ENCODE measurements at regions not wholly inside any gene's neighbourhood (a gene's known extent, or its start where the extent isn't known, plus 50 kb on each side); places are given as distances from the start of the nearest gene placed in this dataset.
"Not testable (repeated sequence)": the region's sequence is repeated elsewhere in the genome, so short reads cannot be mapped to it uniquely, and the experiment has no call there.

GRCh38 chr10:9561821-9562505, 1455.7 kb upstream of the CELF2 start:
- no peak overlapping the region for H3K4me3 Mint-ChIP-seq
- H3K9me3 Mint-ChIP-seq: no peaks in the 10 kb centered on the region
- H3K27me3 Mint-ChIP-seq: no peaks in the 10 kb centered on the region
- H3K36me3 Mint-ChIP-seq: no peaks in the 10 kb centered on the region
- CTCF ChIA-PET: no interaction called here
- no peaks in the 10 kb centered on the region for H3K4me1 Mint-ChIP-seq
- no peak overlapping the region for H3K27ac Mint-ChIP-seq
- no peak for DNase-seq

GRCh38 chr10:9577746-9578145, 1439.9 kb upstream of the CELF2 start:
- H3K4me1 Mint-ChIP-seq: no peaks in the 10 kb centered on the region
- no peaks in the 10 kb centered on the region for H3K27me3 Mint-ChIP-seq
- no peak for DNase-seq
- no peaks in the 10 kb centered on the region for H3K9me3 Mint-ChIP-seq
- H3K27ac Mint-ChIP-seq: no peak overlapping the region
- H3K36me3 Mint-ChIP-seq: no peaks in the 10 kb centered on the region
- CTCF ChIA-PET: no interaction called here
- H3K4me3 Mint-ChIP-seq: no peak overlapping the region

- Mint-ChIP-seq H3K9me3 (no peaks in the 10 kb centered on the region), H3K36me3 (no peaks in the 10 kb centered on the region), H3K4me1 (no peaks in the 10 kb centered on the region), H3K27me3 (no peaks in the 10 kb centered on the region), H3K4me3 (no peak overlapping the region), H3K27ac (no peak overlapping the region)
- no peak for DNase-seq
- CTCF ChIA-PET: no interaction called here
Measured at GRCh38 chr10:9579110-9579705, 1438.5 kb upstream of the CELF2 start.

GRCh38 chr10:9582803-9583202, 1434.9 kb upstream of the CELF2 start:
- H3K9me3 Mint-ChIP-seq, H3K4me1 Mint-ChIP-seq, H3K27ac Mint-ChIP-seq, H3K27me3 Mint-ChIP-seq, H3K36me3 Mint-ChIP-seq, CTCF ChIA-PET, H3K4me3 Mint-ChIP-seq, DNase-seq: not testable (repeated sequence)

GRCh38 chr10:9596368-9596920, 1421.2 kb upstream of the CELF2 start:
- CTCF ChIA-PET: no interaction called here
- no peaks in the 10 kb centered on the region for H3K9me3 Mint-ChIP-seq
- no peaks in the 10 kb centered on the region for H3K36me3 Mint-ChIP-seq
- no peaks in the 10 kb centered on the region for H3K4me1 Mint-ChIP-seq
- no peak overlapping the region for H3K27ac Mint-ChIP-seq
- H3K4me3 Mint-ChIP-seq: no peak overlapping the region
- no peaks in the 10 kb centered on the region for H3K27me3 Mint-ChIP-seq
- no peak for DNase-seq

- H3K27me3 Mint-ChIP-seq: no peaks in the 10 kb centered on the region
Measured at GRCh38 chr10:9602998-9603397, 1414.7 kb upstream of the CELF2 start.

GRCh38 chr10:9603972-9604371, 1413.7 kb upstream of the CELF2 start:
- Mint-ChIP-seq H3K36me3 (no peaks in the 10 kb centered on the region), H3K4me3 (no peak overlapping the region), H3K9me3 (no peaks in the 10 kb centered on the region), H3K27me3 (no peaks in the 10 kb centered on the region), H3K27ac (no peak overlapping the region), H3K4me1 (no peaks in the 10 kb centered on the region)
- CTCF ChIA-PET: no interaction called here
- no peak for DNase-seq

More at GRCh38 chr10:9602998-9603397, 1414.7 kb upstream of the CELF2 start:
- H3K9me3 Mint-ChIP-seq: no peaks in the 10 kb centered on the region
- no peak overlapping the region for H3K27ac Mint-ChIP-seq
- no peak for DNase-seq
- H3K4me3 Mint-ChIP-seq: no peak overlapping the region
- no peaks in the 10 kb centered on the region for H3K36me3 Mint-ChIP-seq
- CTCF ChIA-PET: no interaction called here
- no peaks in the 10 kb centered on the region for H3K4me1 Mint-ChIP-seq

- Mint-ChIP-seq H3K4me3 (no peak overlapping the region), H3K4me1 (no peaks in the 10 kb centered on the region), H3K27ac (no peak overlapping the region), H3K9me3 (no peaks in the 10 kb centered on the region), H3K36me3 (no peaks in the 10 kb centered on the region), H3K27me3 (no peaks in the 10 kb centered on the region)
- DNase-seq: no peak
- CTCF ChIA-PET: no interaction called here
Measured at GRCh38 chr10:9605231-9605630, 1412.4 kb upstream of the CELF2 start.

GRCh38 chr10:9608602-9609001, 1409.1 kb upstream of the CELF2 start:
- H3K4me1 Mint-ChIP-seq: no peaks in the 10 kb centered on the region
- CTCF ChIA-PET: no interaction called here
- H3K36me3 Mint-ChIP-seq: no peaks in the 10 kb centered on the region
- no peaks in the 10 kb centered on the region for H3K9me3 Mint-ChIP-seq
- no peak for DNase-seq
- no peak overlapping the region for H3K27ac Mint-ChIP-seq
- H3K27me3 Mint-ChIP-seq: no peaks in the 10 kb centered on the region
- H3K4me3 Mint-ChIP-seq: no peak overlapping the region

GRCh38 chr10:9613338-9614075, 1404.2 kb upstream of the CELF2 start:
- H3K27ac Mint-ChIP-seq: no peak overlapping the region
- no peak for DNase-seq
- H3K4me1 Mint-ChIP-seq: no peaks in the 10 kb centered on the region
- no peak overlapping the region for H3K4me3 Mint-ChIP-seq
- H3K36me3 Mint-ChIP-seq: no peaks in the 10 kb centered on the region
- H3K27me3 Mint-ChIP-seq: no peaks in the 10 kb centered on the region
- CTCF ChIA-PET: no interaction called here
- H3K9me3 Mint-ChIP-seq: no peaks in the 10 kb centered on the region

GRCh38 chr10:9615189-9615588, 1402.5 kb upstream of the CELF2 start:
- Mint-ChIP-seq H3K27ac (no peak overlapping the region), H3K36me3 (no peaks in the 10 kb centered on the region), H3K27me3 (no peaks in the 10 kb centered on the region), H3K4me1 (no peaks in the 10 kb centered on the region), H3K4me3 (no peak overlapping the region), H3K9me3 (no peaks in the 10 kb centered on the region)
- no peak for DNase-seq
- CTCF ChIA-PET: no interaction called here

- no peaks in the 10 kb centered on the region for H3K9me3 Mint-ChIP-seq
- no peaks in the 10 kb centered on the region for H3K4me1 Mint-ChIP-seq
- DNase-seq: no peak
- H3K27me3 Mint-ChIP-seq: no peaks in the 10 kb centered on the region
- H3K4me3 Mint-ChIP-seq: no peak overlapping the region
- CTCF ChIA-PET: no interaction called here
- no peaks in the 10 kb centered on the region for H3K36me3 Mint-ChIP-seq
- H3K27ac Mint-ChIP-seq: no peak overlapping the region
Measured at GRCh38 chr10:9621216-9621615, 1396.5 kb upstream of the CELF2 start.

GRCh38 chr10:9625304-9625703, 1392.4 kb upstream of the CELF2 start:
- Mint-ChIP-seq H3K27ac (no peak overlapping the region), H3K27me3 (no peaks in the 10 kb centered on the region), H3K4me1 (no peaks in the 10 kb centered on the region), H3K4me3 (no peak overlapping the region), H3K9me3 (no peaks in the 10 kb centered on the region), H3K36me3 (no peaks in the 10 kb centered on the region)
- CTCF ChIA-PET: no interaction called here
- DNase-seq: no peak

GRCh38 chr10:9634466-9634865, 1383.2 kb upstream of the CELF2 start:
- no peaks in the 10 kb centered on the region for H3K36me3 Mint-ChIP-seq
- H3K27ac Mint-ChIP-seq: no peak overlapping the region
- DNase-seq: no peak
- no peaks in the 10 kb centered on the region for H3K9me3 Mint-ChIP-seq
- H3K4me1 Mint-ChIP-seq: no peaks in the 10 kb centered on the region
- H3K27me3 Mint-ChIP-seq: no peaks in the 10 kb centered on the region
- no peak overlapping the region for H3K4me3 Mint-ChIP-seq
- CTCF ChIA-PET: no interaction called here

GRCh38 chr10:9635691-9636090, 1382.0 kb upstream of the CELF2 start:
- no peaks in the 10 kb centered on the region for H3K4me1 Mint-ChIP-seq
- no peaks in the 10 kb centered on the region for H3K36me3 Mint-ChIP-seq
- CTCF ChIA-PET: no interaction called here
- H3K27me3 Mint-ChIP-seq: no peaks in the 10 kb centered on the region
- DNase-seq: no peak
- no peak overlapping the region for H3K27ac Mint-ChIP-seq
- H3K9me3 Mint-ChIP-seq: no peaks in the 10 kb centered on the region
- no peak overlapping the region for H3K4me3 Mint-ChIP-seq

All from activated naive CD4-positive, alpha-beta T cell treated with anti-CD3 and anti-CD28 coated beads, Interleukin-2, amount 10 ng/mL, durations not matched to agents 7 days and 5 days (primary cell).